ENCODE measurements at regions not wholly inside any gene's neighbourhood (a gene's known extent, or its start where the extent isn't known, plus 50 kb on each side); places are given as distances from the start of the nearest gene placed in this dataset.

DNA sequence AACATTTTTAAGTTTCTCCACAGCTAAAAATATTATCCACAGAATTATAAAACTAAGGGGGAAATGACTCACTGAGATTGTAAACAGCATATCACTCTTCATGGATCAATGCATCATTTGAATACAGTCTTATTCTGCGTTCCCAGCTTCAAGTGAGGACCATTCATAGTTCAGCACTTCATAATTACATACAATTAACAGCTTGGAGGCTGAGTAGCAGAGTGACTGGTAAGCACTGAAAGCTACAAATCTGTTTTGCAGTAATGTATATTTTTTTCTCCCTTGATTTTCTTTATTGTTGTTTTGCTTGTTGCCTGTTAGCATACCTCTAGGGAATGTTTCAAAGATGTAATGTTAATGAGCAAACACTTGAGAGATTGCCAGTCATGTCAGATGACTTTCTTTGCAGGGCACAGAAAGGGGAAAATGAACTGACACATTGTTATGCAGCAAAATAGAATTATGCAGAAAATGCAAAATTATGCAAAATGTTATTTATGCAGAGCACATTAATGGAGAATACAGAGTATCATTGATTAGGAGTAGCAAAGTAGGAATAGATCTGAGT is 138.6 kb downstream of the RPS29 start:
- Histone ChIP-seq H2BK12ac (ENCODE audit: low read length) (no peak overlapping the region), H3K4me2 (ENCODE audit: low read length) (no peak overlapping the region), H4K8ac (ENCODE audit: low read depth, low read length) (no peak overlapping the region), H2BK5ac (ENCODE audit: low read depth, low read length, poor library complexity) (no peak overlapping the region), H3K18ac (ENCODE audit: low read length) (no peak overlapping the region), H3K36me3 (ENCODE audit: control insufficient read depth in 1 of 2, insufficient read depth in 2 of 2, low read length in 2 of 2) (no peaks in the 10 kb centered on the region), H3K4me1 (ENCODE audit: control insufficient read depth in 1 of 2, insufficient read depth in 2 of 2, low read length in 2 of 2) (no peaks in the 10 kb centered on the region), H3K27me3 (ENCODE audit: insufficient read depth, low read length) (no peaks in the 10 kb centered on the region), H3K79me1 (ENCODE audit: low read length) (no peaks in the 10 kb centered on the region), H3K4ac (ENCODE audit: low read depth, low read length) (no peak overlapping the region), H3K23ac (ENCODE audit: low read length) (no peak overlapping the region), H2AK5ac (ENCODE audit: low read length) (no peak overlapping the region), H3K27ac (ENCODE audit: low read depth, low read length) (no peak overlapping the region), H3K9ac (ENCODE audit: low read length) (no peak overlapping the region), H3K9me3 (ENCODE audit: insufficient read depth, low read depth, low read length) (no peaks in the 10 kb centered on the region), H4K91ac (ENCODE audit: low read depth, low read length) (no peak overlapping the region), H2AFZ (ENCODE audit: insufficient read depth, low read length, poor library complexity) (no peak overlapping the region), H2BK120ac (ENCODE audit: insufficient read depth, low read length, poor library complexity) (no peak overlapping the region), H4K12ac (ENCODE audit: low read depth, low read length) (no peak overlapping the region), H3K79me2 (ENCODE audit: control insufficient read depth, insufficient read depth, low read length, poor library complexity) (no peaks in the 10 kb centered on the region), H3K14ac (ENCODE audit: low read length) (no peak overlapping the region), H3K4me3 (ENCODE audit: low read depth, low read length) (no peak overlapping the region)
- no CpG with 5 or more reads among the region's 1 CpG for WGBS (ENCODE audit: extremely low coverage, insufficient coverage, insufficient read length)
- no peak for DNase-seq

DNA sequence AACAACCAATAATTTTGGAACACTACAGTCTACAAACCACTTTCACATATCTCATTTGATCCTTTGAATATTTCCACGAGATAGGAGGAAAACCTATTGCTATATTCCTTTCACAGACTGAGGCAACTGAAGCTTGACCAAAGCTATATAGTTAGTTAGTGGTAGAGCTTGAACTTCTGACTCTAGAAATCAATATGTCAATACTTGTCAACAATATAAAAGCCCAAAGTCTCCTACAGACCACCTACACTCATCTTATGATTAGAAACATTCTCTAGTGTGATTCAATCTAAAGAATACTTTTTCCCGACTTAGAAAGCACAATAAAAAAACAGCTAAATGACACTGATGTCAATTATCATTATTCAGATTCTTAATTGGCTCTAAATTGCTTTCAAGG is 139.4 kb downstream of the RPS29 start:
- Histone ChIP-seq H3K4me3 (ENCODE audit: low read depth, low read length) (no peak overlapping the region), H2BK12ac (ENCODE audit: low read length) (no peak overlapping the region), H3K4me2 (ENCODE audit: low read length) (no peak overlapping the region), H3K18ac (ENCODE audit: low read length) (no peak overlapping the region), H3K27me3 (ENCODE audit: insufficient read depth, low read length) (no peaks in the 10 kb centered on the region), H2AFZ (ENCODE audit: insufficient read depth, low read length, poor library complexity) (no peak overlapping the region), H4K8ac (ENCODE audit: low read depth, low read length) (no peak overlapping the region), H3K36me3 (ENCODE audit: control insufficient read depth in 1 of 2, insufficient read depth in 2 of 2, low read length in 2 of 2) (no peaks in the 10 kb centered on the region), H3K9me3 (ENCODE audit: insufficient read depth, low read depth, low read length) (no peaks in the 10 kb centered on the region), H3K27ac (ENCODE audit: low read depth, low read length) (no peak overlapping the region), H3K4ac (ENCODE audit: low read depth, low read length) (no peak overlapping the region), H3K79me2 (ENCODE audit: control insufficient read depth, insufficient read depth, low read length, poor library complexity) (no peaks in the 10 kb centered on the region), H3K9ac (ENCODE audit: low read length) (no peak overlapping the region), H2BK120ac (ENCODE audit: insufficient read depth, low read length, poor library complexity) (no peak overlapping the region), H2BK5ac (ENCODE audit: low read depth, low read length, poor library complexity) (no peak overlapping the region), H2AK5ac (ENCODE audit: low read length) (no peak overlapping the region), H3K14ac (ENCODE audit: low read length) (no peak overlapping the region), H3K4me1 (ENCODE audit: control insufficient read depth in 1 of 2, insufficient read depth in 2 of 2, low read length in 2 of 2) (no peaks in the 10 kb centered on the region), H4K12ac (ENCODE audit: low read depth, low read length) (no peak overlapping the region), H3K79me1 (ENCODE audit: low read length) (no peaks in the 10 kb centered on the region), H3K23ac (ENCODE audit: low read length) (no peak overlapping the region), H4K91ac (ENCODE audit: low read depth, low read length) (no peak overlapping the region)
- no peak for DNase-seq
- WGBS (ENCODE audit: extremely low coverage, insufficient coverage, insufficient read length) = no CpG with 5 or more reads among the region's 2 CpGs

DNA sequence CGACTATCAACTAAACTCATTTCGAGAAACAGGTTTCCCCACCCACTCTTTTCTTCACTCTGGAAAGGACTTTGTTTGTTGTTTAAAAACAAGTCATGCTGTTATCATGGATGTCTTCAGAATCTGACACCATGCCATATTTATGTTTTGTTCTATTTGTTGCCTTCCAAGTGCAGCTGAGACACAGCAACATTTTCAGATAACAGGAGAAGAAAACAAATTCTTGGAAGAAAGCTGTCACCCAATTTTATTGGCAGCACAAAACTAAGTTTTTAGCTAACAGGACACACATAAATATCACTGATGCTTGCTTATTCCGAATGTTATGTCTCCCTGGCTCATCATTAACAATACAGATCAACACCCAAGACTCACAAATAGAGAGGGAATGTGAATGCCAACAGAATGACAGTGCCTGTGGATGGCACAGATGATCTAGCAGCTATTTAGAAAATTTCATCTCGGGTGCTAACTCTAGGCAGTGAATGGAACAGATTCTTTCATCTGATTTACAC is 147.9 kb downstream of the RPS29 start:
- Histone ChIP-seq H4K8ac (ENCODE audit: low read depth, low read length) (no peak overlapping the region), H3K4ac (ENCODE audit: low read depth, low read length) (no peak overlapping the region), H3K27me3 (ENCODE audit: insufficient read depth, low read length) (no peaks in the 10 kb centered on the region), H3K4me2 (ENCODE audit: low read length) (no peak overlapping the region), H3K79me2 (ENCODE audit: control insufficient read depth, insufficient read depth, low read length, poor library complexity) (no peaks in the 10 kb centered on the region), H2AK5ac (ENCODE audit: low read length) (no peak overlapping the region), H4K91ac (ENCODE audit: low read depth, low read length) (no peak overlapping the region), H2BK5ac (ENCODE audit: low read depth, low read length, poor library complexity) (no peak overlapping the region), H3K14ac (ENCODE audit: low read length) (no peak overlapping the region), H3K79me1 (ENCODE audit: low read length) (no peaks in the 10 kb centered on the region), H2BK12ac (ENCODE audit: low read length) (no peak overlapping the region), H3K36me3 (ENCODE audit: control insufficient read depth in 1 of 2, insufficient read depth in 2 of 2, low read length in 2 of 2) (no peaks in the 10 kb centered on the region), H4K12ac (ENCODE audit: low read depth, low read length) (no peak overlapping the region), H3K18ac (ENCODE audit: low read length) (no peak overlapping the region), H3K23ac (ENCODE audit: low read length) (no peak overlapping the region), H3K4me3 (ENCODE audit: low read depth, low read length) (no peak overlapping the region), H2BK120ac (ENCODE audit: insufficient read depth, low read length, poor library complexity) (no peak overlapping the region), H3K27ac (ENCODE audit: low read depth, low read length) (no peak overlapping the region), H3K9me3 (ENCODE audit: insufficient read depth, low read depth, low read length) (no peaks in the 10 kb centered on the region), H2AFZ (ENCODE audit: insufficient read depth, low read length, poor library complexity) (no peak overlapping the region), H3K4me1 (ENCODE audit: control insufficient read depth in 1 of 2, insufficient read depth in 2 of 2, low read length in 2 of 2) (no peaks in the 10 kb centered on the region), H3K9ac (ENCODE audit: low read length) (no peak overlapping the region)
- DNase-seq = no peak
- no CpG with 5 or more reads among the region's 4 CpGs for WGBS (ENCODE audit: extremely low coverage, insufficient coverage, insufficient read length)

DNA sequence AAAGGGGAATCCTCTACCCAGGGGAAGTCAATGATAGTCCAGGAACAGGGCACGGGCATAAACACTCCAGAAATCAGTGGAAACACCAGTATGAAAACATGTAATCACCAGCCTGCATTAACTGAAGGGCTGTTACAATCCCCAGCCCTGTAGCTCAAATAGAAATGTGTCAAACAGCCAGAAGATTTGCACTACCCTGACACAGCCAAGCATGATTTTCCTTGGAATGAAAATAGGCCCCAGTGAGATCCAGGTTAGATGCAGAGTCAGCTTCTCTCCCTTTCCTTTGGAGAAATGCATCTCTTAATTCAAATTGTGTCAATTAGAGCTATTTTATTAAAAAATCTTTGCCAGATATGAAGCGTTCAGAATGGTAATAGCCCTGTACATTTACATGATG is 158.1 kb downstream of the RPS29 start:
- H2AFZ ChIP-seq (ENCODE audit: insufficient read depth, low read length, poor library complexity) = no peak overlapping the region
- no peaks in the 10 kb centered on the region for H3K79me1 ChIP-seq (ENCODE audit: low read length)
- H2BK120ac ChIP-seq (ENCODE audit: insufficient read depth, low read length, poor library complexity) = no peak overlapping the region
- no peak overlapping the region for H4K12ac ChIP-seq (ENCODE audit: low read depth, low read length)
- H3K18ac ChIP-seq (ENCODE audit: low read length) = no peak overlapping the region
- no peaks in the 10 kb centered on the region for H3K36me3 ChIP-seq (ENCODE audit: control insufficient read depth in 1 of 2, insufficient read depth in 2 of 2, low read length in 2 of 2)
- no peak overlapping the region for H4K91ac ChIP-seq (ENCODE audit: low read depth, low read length)
- H3K4ac ChIP-seq (ENCODE audit: low read depth, low read length) = no peak overlapping the region
- H3K23ac ChIP-seq (ENCODE audit: low read length) = no peak overlapping the region
- no peak overlapping the region for H4K8ac ChIP-seq (ENCODE audit: low read depth, low read length)
- no peak for DNase-seq
- H3K9ac ChIP-seq (ENCODE audit: low read length) = no peak overlapping the region
- H2BK5ac ChIP-seq (ENCODE audit: low read depth, low read length, poor library complexity) = no peak overlapping the region
- no peak overlapping the region for H3K14ac ChIP-seq (ENCODE audit: low read length)
- H3K9me3 ChIP-seq (ENCODE audit: insufficient read depth, low read depth, low read length) = no peaks in the 10 kb centered on the region
- no peaks in the 10 kb centered on the region for H3K27me3 ChIP-seq (ENCODE audit: insufficient read depth, low read length)
- H3K4me3 ChIP-seq (ENCODE audit: low read depth, low read length) = no peak overlapping the region
- H3K79me2 ChIP-seq (ENCODE audit: control insufficient read depth, insufficient read depth, low read length, poor library complexity) = no peaks in the 10 kb centered on the region
- no peaks in the 10 kb centered on the region for H3K4me1 ChIP-seq (ENCODE audit: control insufficient read depth in 1 of 2, insufficient read depth in 2 of 2, low read length in 2 of 2)
- H2BK12ac ChIP-seq (ENCODE audit: low read length) = no peak overlapping the region
- H3K27ac ChIP-seq (ENCODE audit: low read depth, low read length) = no peak overlapping the region
- no CpG with 5 or more reads among the region's 2 CpGs for WGBS (ENCODE audit: extremely low coverage, insufficient coverage, insufficient read length)
- H3K4me2 ChIP-seq (ENCODE audit: low read length) = no peak overlapping the region
- no peak overlapping the region for H2AK5ac ChIP-seq (ENCODE audit: low read length)
